ENCODE measurements at regions not wholly inside any gene's neighbourhood (a gene's known extent, or its start where the extent isn't known, plus 50 kb on each side); places are given as distances from the start of the nearest gene placed in this dataset.

DNA sequence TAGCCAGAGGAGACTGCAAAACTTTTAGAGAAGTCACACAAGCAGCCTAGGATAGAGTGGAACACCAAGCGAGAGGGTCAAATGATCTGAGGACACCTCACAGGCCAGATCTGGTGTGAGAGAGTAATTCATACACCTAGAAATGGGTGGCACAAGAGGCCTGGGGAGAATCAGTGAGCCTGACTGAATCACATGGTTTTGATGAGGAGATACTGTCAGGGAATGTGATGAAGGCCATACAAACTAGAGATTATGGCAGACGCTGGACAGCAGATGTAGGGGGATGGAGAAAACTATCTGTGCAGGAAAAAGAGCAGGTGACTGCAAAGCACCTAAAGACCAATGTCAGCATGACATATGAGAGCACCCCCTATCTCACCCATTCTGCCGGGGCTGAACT, 105.0 kb upstream of the TTC14 start:
- no peak for TF ChIP-seq ZC3H11A (IDR thresholded peaks at IDR 0.05)
- TF ChIP-seq, protein P1, sequence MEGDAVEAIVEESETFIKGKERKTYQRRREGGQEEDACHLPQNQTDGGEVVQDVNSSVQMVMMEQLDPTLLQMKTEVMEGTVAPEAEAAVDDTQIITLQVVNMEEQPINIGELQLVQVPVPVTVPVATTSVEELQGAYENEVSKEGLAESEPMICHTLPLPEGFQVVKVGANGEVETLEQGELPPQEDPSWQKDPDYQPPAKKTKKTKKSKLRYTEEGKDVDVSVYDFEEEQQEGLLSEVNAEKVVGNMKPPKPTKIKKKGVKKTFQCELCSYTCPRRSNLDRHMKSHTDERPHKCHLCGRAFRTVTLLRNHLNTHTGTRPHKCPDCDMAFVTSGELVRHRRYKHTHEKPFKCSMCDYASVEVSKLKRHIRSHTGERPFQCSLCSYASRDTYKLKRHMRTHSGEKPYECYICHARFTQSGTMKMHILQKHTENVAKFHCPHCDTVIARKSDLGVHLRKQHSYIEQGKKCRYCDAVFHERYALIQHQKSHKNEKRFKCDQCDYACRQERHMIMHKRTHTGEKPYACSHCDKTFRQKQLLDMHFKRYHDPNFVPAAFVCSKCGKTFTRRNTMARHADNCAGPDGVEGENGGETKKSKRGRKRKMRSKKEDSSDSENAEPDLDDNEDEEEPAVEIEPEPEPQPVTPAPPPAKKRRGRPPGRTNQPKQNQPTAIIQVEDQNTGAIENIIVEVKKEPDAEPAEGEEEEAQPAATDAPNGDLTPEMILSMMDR (IDR thresholded peaks at IDR 0.05) = no peak
- TF ChIP-seq CHD2 (IDR thresholded peaks at IDR 0.05; ENCODE audit: low read length, partially characterized antibody) = no peak
- no peak for TF ChIP-seq HOXB13 (CRISPR knock-in tag; IDR thresholded peaks at IDR 0.05; ENCODE audit: low read depth)
- TF ChIP-seq MYC (IDR thresholded peaks at IDR 0.05; ENCODE audit: borderline replicate concordance, low read length) = no peak
- TF ChIP-seq EP300 (IDR thresholded peaks at IDR 0.05) = no peak
- no peak for TF ChIP-seq RNF2 (IDR thresholded peaks at IDR 0.05; ENCODE audit: borderline replicate concordance, low read depth)
- TF ChIP-seq GATA3 (IDR thresholded peaks at IDR 0.05; ENCODE audit: borderline replicate concordance) = no peak
- TF ChIP-seq, protein P2, sequence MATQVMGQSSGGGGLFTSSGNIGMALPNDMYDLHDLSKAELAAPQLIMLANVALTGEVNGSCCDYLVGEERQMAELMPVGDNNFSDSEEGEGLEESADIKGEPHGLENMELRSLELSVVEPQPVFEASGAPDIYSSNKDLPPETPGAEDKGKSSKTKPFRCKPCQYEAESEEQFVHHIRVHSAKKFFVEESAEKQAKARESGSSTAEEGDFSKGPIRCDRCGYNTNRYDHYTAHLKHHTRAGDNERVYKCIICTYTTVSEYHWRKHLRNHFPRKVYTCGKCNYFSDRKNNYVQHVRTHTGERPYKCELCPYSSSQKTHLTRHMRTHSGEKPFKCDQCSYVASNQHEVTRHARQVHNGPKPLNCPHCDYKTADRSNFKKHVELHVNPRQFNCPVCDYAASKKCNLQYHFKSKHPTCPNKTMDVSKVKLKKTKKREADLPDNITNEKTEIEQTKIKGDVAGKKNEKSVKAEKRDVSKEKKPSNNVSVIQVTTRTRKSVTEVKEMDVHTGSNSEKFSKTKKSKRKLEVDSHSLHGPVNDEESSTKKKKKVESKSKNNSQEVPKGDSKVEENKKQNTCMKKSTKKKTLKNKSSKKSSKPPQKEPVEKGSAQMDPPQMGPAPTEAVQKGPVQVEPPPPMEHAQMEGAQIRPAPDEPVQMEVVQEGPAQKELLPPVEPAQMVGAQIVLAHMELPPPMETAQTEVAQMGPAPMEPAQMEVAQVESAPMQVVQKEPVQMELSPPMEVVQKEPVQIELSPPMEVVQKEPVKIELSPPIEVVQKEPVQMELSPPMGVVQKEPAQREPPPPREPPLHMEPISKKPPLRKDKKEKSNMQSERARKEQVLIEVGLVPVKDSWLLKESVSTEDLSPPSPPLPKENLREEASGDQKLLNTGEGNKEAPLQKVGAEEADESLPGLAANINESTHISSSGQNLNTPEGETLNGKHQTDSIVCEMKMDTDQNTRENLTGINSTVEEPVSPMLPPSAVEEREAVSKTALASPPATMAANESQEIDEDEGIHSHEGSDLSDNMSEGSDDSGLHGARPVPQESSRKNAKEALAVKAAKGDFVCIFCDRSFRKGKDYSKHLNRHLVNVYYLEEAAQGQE (IDR thresholded peaks at IDR 0.05) = no peak
- TF ChIP-seq, protein P3, sequence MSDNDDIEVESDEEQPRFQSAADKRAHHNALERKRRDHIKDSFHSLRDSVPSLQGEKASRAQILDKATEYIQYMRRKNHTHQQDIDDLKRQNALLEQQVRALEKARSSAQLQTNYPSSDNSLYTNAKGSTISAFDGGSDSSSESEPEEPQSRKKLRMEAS (IDR thresholded peaks at IDR 0.05) = no peak
- TF ChIP-seq, protein P4, sequence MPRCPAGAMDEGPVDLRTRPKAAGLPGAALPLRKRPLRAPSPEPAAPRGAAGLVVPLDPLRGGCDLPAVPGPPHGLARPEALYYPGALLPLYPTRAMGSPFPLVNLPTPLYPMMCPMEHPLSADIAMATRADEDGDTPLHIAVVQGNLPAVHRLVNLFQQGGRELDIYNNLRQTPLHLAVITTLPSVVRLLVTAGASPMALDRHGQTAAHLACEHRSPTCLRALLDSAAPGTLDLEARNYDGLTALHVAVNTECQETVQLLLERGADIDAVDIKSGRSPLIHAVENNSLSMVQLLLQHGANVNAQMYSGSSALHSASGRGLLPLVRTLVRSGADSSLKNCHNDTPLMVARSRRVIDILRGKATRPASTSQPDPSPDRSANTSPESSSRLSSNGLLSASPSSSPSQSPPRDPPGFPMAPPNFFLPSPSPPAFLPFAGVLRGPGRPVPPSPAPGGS (IDR thresholded peaks at IDR 0.05) = no peak
- TF ChIP-seq, protein P5, sequence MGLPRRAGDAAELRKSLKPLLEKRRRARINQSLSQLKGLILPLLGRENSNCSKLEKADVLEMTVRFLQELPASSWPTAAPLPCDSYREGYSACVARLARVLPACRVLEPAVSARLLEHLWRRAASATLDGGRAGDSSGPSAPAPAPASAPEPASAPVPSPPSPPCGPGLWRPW (IDR thresholded peaks at IDR 0.05) = no peak
- no peak for TF ChIP-seq MAFK (IDR thresholded peaks at IDR 0.05; ENCODE audit: partially characterized antibody)
- no peak for TF ChIP-seq POLR2A (IDR thresholded peaks at IDR 0.05; ENCODE audit: low read length)
